Hepatocyte (in vitro differentiated cells): ENCODE measurements at regions not wholly inside any gene's neighbourhood (a gene's known extent, or its start where the extent isn't known, plus 50 kb on each side); places are given as distances from the start of the nearest gene placed in this dataset.

Experiments used
- DNase-seq: peaks from one replicate; pipeline ENCODE4 v3.0.0-alpha.2; 2016; ENCODE audit warnings: low spot score
- H2AFZ ChIP-seq: fragments of 200-600 bp; sonication (generic); 2 replicates; pipeline ENCODE4 v1.6.0; 2016; ENCODE audit warnings: antibody characterized with exemption, mild to moderate bottlenecking
- H3K27ac ChIP-seq: fragments of 200-600 bp; sonication (generic); 2 replicates; pipeline ENCODE4 v1.5.1; 2016; ENCODE audit warnings: mild to moderate bottlenecking
- H3K27me3 ChIP-seq: fragments of 200-600 bp; sonication (generic); 2 replicates; pipeline ENCODE4 v1.6.1; 2016
- H3K36me3 ChIP-seq: fragments of 200-600 bp; sonication (generic); replicated peaks from 2 replicates; pipeline ENCODE4 v1.5.1; 2016; ENCODE audit warnings: low read depth; ENCODE audit not compliant: insufficient read depth
- H3K4me1 ChIP-seq: fragments of 200-600 bp; sonication (generic); 2 replicates; pipeline ENCODE4 v1.5.1; 2016; ENCODE audit warnings: mild to moderate bottlenecking, moderate library complexity; ENCODE audit not compliant: insufficient read depth
- H3K4me2 ChIP-seq: fragments of 200-600 bp; sonication (generic); 2 replicates; pipeline ENCODE4 v1.6.0; 2016
- H3K4me3 ChIP-seq: fragments of 200-600 bp; sonication (generic); 2 replicates; pipeline ENCODE4 v1.5.1; 2016; ENCODE audit warnings: mild to moderate bottlenecking
- H3K79me2 ChIP-seq: fragments of 200-600 bp; sonication (generic); 2 replicates; pipeline ENCODE4 v1.6.0; 2017; ENCODE audit warnings: mild to moderate bottlenecking
- H3K9me2 ChIP-seq: fragments of 200-600 bp; sonication (generic); replicated peaks from 2 replicates; pipeline ENCODE4 v1.6.0; 2017; ENCODE audit warnings: mild to moderate bottlenecking; ENCODE audit not compliant: insufficient read depth
- H3K9me3 ChIP-seq: fragments of 200-600 bp; sonication (generic); 2 replicates; pipeline ENCODE4 v1.5.1; 2016; ENCODE audit warnings: low read depth, mild to moderate bottlenecking
- H4K20me1 ChIP-seq: fragments of 200-600 bp; sonication (generic); 2 replicates; pipeline ENCODE4 v1.6.0; 2016; ENCODE audit warnings: mild to moderate bottlenecking; ENCODE audit not compliant: insufficient read depth, poor library complexity, severe bottlenecking
- CTCF ChIP-seq: fragments of 200-600 bp; sonication (generic); IDR thresholded peaks from 2 replicates; pipeline ENCODE4 v1.5.1; 2016; ENCODE audit warnings: antibody characterized with exemption, mild to moderate bottlenecking; ENCODE audit not compliant: poor library complexity
- EZH2 ChIP-seq: fragments of 200-600 bp; sonication (generic); IDR thresholded peaks from 2 replicates; pipeline ENCODE4 v1.6.1; 2016; ENCODE audit warnings: antibody characterized with exemption, mild to moderate bottlenecking, borderline replicate concordance
- EZH2phosphoT487 ChIP-seq: fragments of 200-600 bp; sonication (generic); IDR thresholded peaks from one replicate; pipeline ENCODE4 v1.6.1; 2018; ENCODE audit warnings: antibody characterized with exemption, mild to moderate bottlenecking, low read depth, moderate library complexity; ENCODE audit not compliant: unreplicated experiment, severe bottlenecking
- WGBS: methylation state at CpG from one replicate; pipeline ENCODE4 v1.1.6; 2016; ENCODE audit warnings: low lambda C conversion rate; ENCODE audit errors: missing lambda C conversion rate; 5-methylcytosine and 5-hydroxymethylcytosine counted together

- H3K9me2 ChIP-seq, result no peaks in the 10 kb centered on the region
- TF ChIP-seq EZH2 (no peak), EZH2phosphoT487 (no peak), CTCF (no peak)
- no peaks in the 10 kb centered on the region for H4K20me1 ChIP-seq
These were observed 370.8 kb upstream of the NT5C1B start for GRCh38 chr2:18959952-18960717.

GRCh38 chr2:18959200-18959599 is 369.8 kb upstream of the NT5C1B start:
- no peak overlapping the region for H3K27ac ChIP-seq
- no peaks in the 10 kb centered on the region for H3K27me3 ChIP-seq
- no peak for TF ChIP-seq EZH2phosphoT487
- TF ChIP-seq EZH2, result no peak
- TF ChIP-seq CTCF, result no peak
- DNase-seq, result no peak
- no peaks in the 10 kb centered on the region for H3K9me3 ChIP-seq
- no peaks in the 10 kb centered on the region for H3K4me1 ChIP-seq
- no peaks in the 10 kb centered on the region for H3K79me2 ChIP-seq
- 97% methylated on average over 1 of the region's 1 CpG for WGBS
- no peaks in the 10 kb centered on the region for H3K9me2 ChIP-seq
- H2AFZ ChIP-seq, result no peak overlapping the region
- no peaks in the 10 kb centered on the region for H4K20me1 ChIP-seq
- no peak overlapping the region for H3K4me2 ChIP-seq
- H3K4me3 ChIP-seq, result no peak overlapping the region
- no peaks in the 10 kb centered on the region for H3K36me3 ChIP-seq

More at GRCh38 chr2:18959952-18960717, 370.8 kb upstream of the NT5C1B start:
- H2AFZ ChIP-seq, result no peak overlapping the region
- H3K4me3 ChIP-seq, result no peak overlapping the region
- H3K9me3 ChIP-seq, result no peaks in the 10 kb centered on the region
- H3K27ac ChIP-seq, result no peak overlapping the region
- no peaks in the 10 kb centered on the region for H3K27me3 ChIP-seq
- no peaks in the 10 kb centered on the region for H3K36me3 ChIP-seq
- H3K4me1 ChIP-seq, result no peaks in the 10 kb centered on the region
- no peak for DNase-seq
- H3K79me2 ChIP-seq, result no peaks in the 10 kb centered on the region
- no peak overlapping the region for H3K4me2 ChIP-seq

- DNase-seq, result no peak
- TF ChIP-seq CTCF (no peak), EZH2phosphoT487 (no peak), EZH2 (no peak)
- Histone ChIP-seq H3K4me1 (no peaks in the 10 kb centered on the region), H3K79me2 (no peaks in the 10 kb centered on the region), H3K4me3 (no peak overlapping the region), H3K27me3 (no peaks in the 10 kb centered on the region), H3K9me2 (no peaks in the 10 kb centered on the region), H4K20me1 (no peaks in the 10 kb centered on the region), H3K9me3 (no peaks in the 10 kb centered on the region), H2AFZ (no peak overlapping the region), H3K36me3 (no peaks in the 10 kb centered on the region), H3K4me2 (no peak overlapping the region), H3K27ac (no peak overlapping the region)
- 59% methylated on average over 1 of the region's 1 CpG for WGBS
These were observed 368.5 kb upstream of the NT5C1B start for GRCh38 chr2:18957909-18958308.
